WTC11 (cell line): ENCODE measurements at regions not wholly inside any gene's neighbourhood (a gene's known extent, or its start where the extent isn't known, plus 50 kb on each side); places are given as distances from the start of the nearest gene placed in this dataset.

Experiments used
- ATAC-seq: fragments of 200-7000 bp; cut with Tn5 transposase; 2 replicates; pipeline ENCODE4 v1.10.0; 2021; ENCODE audit warnings: mild to moderate bottlenecking, moderate library complexity
- CTCF ChIA-PET: fragments of 300-600 bp; sonication (Branson Sonifier 250); formaldehyde crosslinking; loops from one replicate; lab custom pipeline; 2021; ENCODE audit warnings: antibody characterized with exemption; lab: Charles Lee
- POLR2A ChIA-PET: fragments of 350-600 bp; sonication (Branson Sonifier 250); formaldehyde crosslinking; loops from one replicate; lab custom pipeline; 2021; ENCODE audit warnings: antibody characterized with exemption; lab: Charles Lee
- DNase-seq: peaks from one replicate; pipeline ENCODE4 v3.0.0; 2021; ENCODE audit warnings: low spot score
- H3K27ac Mint-ChIP-seq: 2 replicates; pipeline ENCODE4 v1.8.0; 2021; ENCODE audit warnings: mixed read lengths
- H3K27me3 Mint-ChIP-seq: 2 replicates; pipeline ENCODE4 v1.8.0; 2021; ENCODE audit warnings: low read depth, mild to moderate bottlenecking, moderate library complexity, mixed read lengths
- H3K36me3 Mint-ChIP-seq: 2 replicates; pipeline ENCODE4 v1.8.0; 2021; ENCODE audit warnings: mixed read lengths
- H3K4me1 Mint-ChIP-seq: 2 replicates; pipeline ENCODE4 v1.8.0; 2022; ENCODE audit warnings: mixed read lengths
- H3K4me3 Mint-ChIP-seq: 2 replicates; pipeline ENCODE4 v1.8.0; 2021; ENCODE audit warnings: mild to moderate bottlenecking, moderate library complexity, mixed read lengths
- H3K9me3 Mint-ChIP-seq: 2 replicates; pipeline ENCODE4 v1.8.0; 2021; ENCODE audit warnings: mixed read lengths
- EMX1 ChIP-seq: fragments of 250-450 bp; sonication (Bioruptor Pico); IDR thresholded peaks from 2 replicates; pipeline ENCODE4 v1.8.0; 2021; ENCODE audit warnings: mild to moderate bottlenecking
- ESRRA ChIP-seq: sonication (generic); formaldehyde crosslinking; IDR thresholded peaks from 2 replicates; pipeline ENCODE4 v1.8.1; 2022; ENCODE audit warnings: mild to moderate bottlenecking, missing genetic modification reagents, borderline replicate concordance
- GTF2I ChIP-seq: fragments of 250-450 bp; sonication (Bioruptor Pico); conservative IDR thresholded peaks from 2 replicates; pipeline ENCODE4 v1.4.0; 2021; ENCODE audit warnings: mild to moderate bottlenecking
- NFYB ChIP-seq: sonication (generic); formaldehyde crosslinking; conservative IDR thresholded peaks from 2 replicates; pipeline ENCODE4 v1.8.0; 2022; ENCODE audit warnings: low read depth, missing genetic modification reagents
- NR2C2 ChIP-seq: sonication (generic); formaldehyde crosslinking; IDR thresholded peaks from 2 replicates; pipeline ENCODE4 v1.8.0; 2022; ENCODE audit warnings: mild to moderate bottlenecking, missing genetic modification reagents
- RELA ChIP-seq: sonication (generic); formaldehyde crosslinking; IDR thresholded peaks from 2 replicates; pipeline ENCODE4 v1.8.1; 2022; ENCODE audit warnings: missing genetic modification reagents, mild to moderate bottlenecking, borderline replicate concordance
- ZNF219 ChIP-seq: sonication (generic); formaldehyde crosslinking; IDR thresholded peaks from 2 replicates; pipeline ENCODE4 v1.8.0; 2023; ENCODE audit warnings: missing genetic modification reagents, mild to moderate bottlenecking, borderline replicate concordance
- ZNF416 ChIP-seq: fragments of 250-450 bp; sonication (Bioruptor Pico); IDR thresholded peaks from 2 replicates; pipeline ENCODE4 v1.9.0; 2021; ENCODE audit warnings: mild to moderate bottlenecking, inconsistent platforms
- TF ChIP-seq, protein P1 (sequence below): sonication (generic); formaldehyde crosslinking; IDR thresholded peaks from 2 replicates; pipeline ENCODE4 v1.8.1; 2023; ENCODE audit warnings: mild to moderate bottlenecking, missing genetic modification reagents, moderate library complexity
- TF ChIP-seq, protein P2 (sequence below): sonication (generic); formaldehyde crosslinking; IDR thresholded peaks from 2 replicates; pipeline ENCODE4 v1.8.1; 2023; ENCODE audit warnings: mild to moderate bottlenecking, missing genetic modification reagents
- TF ChIP-seq, protein P3 (sequence below): sonication (generic); formaldehyde crosslinking; IDR thresholded peaks from 2 replicates; pipeline ENCODE4 v1.8.1; 2022; ENCODE audit warnings: low read depth, missing genetic modification reagents, borderline replicate concordance
- TF ChIP-seq, protein P4 (sequence below): sonication (generic); formaldehyde crosslinking; IDR thresholded peaks from 2 replicates; pipeline ENCODE4 v1.8.0; 2022; ENCODE audit warnings: mild to moderate bottlenecking, missing genetic modification reagents
- TF ChIP-seq, protein P5 (sequence below): sonication (generic); formaldehyde crosslinking; IDR thresholded peaks from 2 replicates; pipeline ENCODE4 v1.8.0; 2022; ENCODE audit warnings: missing genetic modification reagents
- TF ChIP-seq, protein P6 (sequence below): fragments of 200-600 bp; IDR thresholded peaks from 2 replicates; pipeline ENCODE4 v1.8.0; 2022; ENCODE audit warnings: antibody characterized with exemption
- TF ChIP-seq, protein P7 (sequence below): sonication (generic); formaldehyde crosslinking; IDR thresholded peaks from 2 replicates; pipeline ENCODE4 v1.8.0; 2023; ENCODE audit warnings: missing genetic modification reagents, mild to moderate bottlenecking, borderline replicate concordance

DNA sequence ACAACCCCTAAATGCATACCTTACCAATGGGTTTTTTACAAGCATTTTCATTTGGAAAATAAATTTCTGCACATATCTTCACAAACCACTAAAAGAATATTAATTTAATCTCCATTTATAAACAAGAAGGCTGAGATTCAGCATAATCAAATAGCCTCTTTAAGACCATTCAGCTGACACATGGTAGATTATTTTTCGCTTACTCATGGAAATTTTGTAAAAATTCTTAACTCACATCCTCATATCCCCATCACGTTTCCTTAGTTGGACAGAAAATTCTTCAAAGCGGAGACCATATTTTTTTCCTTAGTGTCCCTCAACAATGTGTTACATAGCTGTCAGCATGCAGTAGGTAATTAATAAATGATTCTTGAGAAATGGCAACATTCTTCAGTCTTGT lies 439.6 kb upstream of the PTCHD4 start (continued):
- TF ChIP-seq, protein P1, sequence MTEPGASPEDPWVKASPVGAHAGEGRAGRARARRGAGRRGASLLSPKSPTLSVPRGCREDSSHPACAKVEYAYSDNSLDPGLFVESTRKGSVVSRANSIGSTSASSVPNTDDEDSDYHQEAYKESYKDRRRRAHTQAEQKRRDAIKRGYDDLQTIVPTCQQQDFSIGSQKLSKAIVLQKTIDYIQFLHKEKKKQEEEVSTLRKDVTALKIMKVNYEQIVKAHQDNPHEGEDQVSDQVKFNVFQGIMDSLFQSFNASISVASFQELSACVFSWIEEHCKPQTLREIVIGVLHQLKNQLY (CRISPR knock-in tag) = no peak
- TF ChIP-seq, protein P2, sequence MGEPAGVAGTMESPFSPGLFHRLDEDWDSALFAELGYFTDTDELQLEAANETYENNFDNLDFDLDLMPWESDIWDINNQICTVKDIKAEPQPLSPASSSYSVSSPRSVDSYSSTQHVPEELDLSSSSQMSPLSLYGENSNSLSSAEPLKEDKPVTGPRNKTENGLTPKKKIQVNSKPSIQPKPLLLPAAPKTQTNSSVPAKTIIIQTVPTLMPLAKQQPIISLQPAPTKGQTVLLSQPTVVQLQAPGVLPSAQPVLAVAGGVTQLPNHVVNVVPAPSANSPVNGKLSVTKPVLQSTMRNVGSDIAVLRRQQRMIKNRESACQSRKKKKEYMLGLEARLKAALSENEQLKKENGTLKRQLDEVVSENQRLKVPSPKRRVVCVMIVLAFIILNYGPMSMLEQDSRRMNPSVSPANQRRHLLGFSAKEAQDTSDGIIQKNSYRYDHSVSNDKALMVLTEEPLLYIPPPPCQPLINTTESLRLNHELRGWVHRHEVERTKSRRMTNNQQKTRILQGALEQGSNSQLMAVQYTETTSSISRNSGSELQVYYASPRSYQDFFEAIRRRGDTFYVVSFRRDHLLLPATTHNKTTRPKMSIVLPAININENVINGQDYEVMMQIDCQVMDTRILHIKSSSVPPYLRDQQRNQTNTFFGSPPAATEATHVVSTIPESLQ = no peak
- TF ChIP-seq ZNF219 (no peak), EMX1 (CRISPR knock-in tag) (no peak)
- TF ChIP-seq, protein P3, sequence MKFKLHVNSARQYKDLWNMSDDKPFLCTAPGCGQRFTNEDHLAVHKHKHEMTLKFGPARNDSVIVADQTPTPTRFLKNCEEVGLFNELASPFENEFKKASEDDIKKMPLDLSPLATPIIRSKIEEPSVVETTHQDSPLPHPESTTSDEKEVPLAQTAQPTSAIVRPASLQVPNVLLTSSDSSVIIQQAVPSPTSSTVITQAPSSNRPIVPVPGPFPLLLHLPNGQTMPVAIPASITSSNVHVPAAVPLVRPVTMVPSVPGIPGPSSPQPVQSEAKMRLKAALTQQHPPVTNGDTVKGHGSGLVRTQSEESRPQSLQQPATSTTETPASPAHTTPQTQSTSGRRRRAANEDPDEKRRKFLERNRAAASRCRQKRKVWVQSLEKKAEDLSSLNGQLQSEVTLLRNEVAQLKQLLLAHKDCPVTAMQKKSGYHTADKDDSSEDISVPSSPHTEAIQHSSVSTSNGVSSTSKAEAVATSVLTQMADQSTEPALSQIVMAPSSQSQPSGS (CRISPR knock-in tag) = no peak
- TF ChIP-seq, protein P4, sequence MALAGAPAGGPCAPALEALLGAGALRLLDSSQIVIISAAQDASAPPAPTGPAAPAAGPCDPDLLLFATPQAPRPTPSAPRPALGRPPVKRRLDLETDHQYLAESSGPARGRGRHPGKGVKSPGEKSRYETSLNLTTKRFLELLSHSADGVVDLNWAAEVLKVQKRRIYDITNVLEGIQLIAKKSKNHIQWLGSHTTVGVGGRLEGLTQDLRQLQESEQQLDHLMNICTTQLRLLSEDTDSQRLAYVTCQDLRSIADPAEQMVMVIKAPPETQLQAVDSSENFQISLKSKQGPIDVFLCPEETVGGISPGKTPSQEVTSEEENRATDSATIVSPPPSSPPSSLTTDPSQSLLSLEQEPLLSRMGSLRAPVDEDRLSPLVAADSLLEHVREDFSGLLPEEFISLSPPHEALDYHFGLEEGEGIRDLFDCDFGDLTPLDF = no peak
- TF ChIP-seq, protein P5, sequence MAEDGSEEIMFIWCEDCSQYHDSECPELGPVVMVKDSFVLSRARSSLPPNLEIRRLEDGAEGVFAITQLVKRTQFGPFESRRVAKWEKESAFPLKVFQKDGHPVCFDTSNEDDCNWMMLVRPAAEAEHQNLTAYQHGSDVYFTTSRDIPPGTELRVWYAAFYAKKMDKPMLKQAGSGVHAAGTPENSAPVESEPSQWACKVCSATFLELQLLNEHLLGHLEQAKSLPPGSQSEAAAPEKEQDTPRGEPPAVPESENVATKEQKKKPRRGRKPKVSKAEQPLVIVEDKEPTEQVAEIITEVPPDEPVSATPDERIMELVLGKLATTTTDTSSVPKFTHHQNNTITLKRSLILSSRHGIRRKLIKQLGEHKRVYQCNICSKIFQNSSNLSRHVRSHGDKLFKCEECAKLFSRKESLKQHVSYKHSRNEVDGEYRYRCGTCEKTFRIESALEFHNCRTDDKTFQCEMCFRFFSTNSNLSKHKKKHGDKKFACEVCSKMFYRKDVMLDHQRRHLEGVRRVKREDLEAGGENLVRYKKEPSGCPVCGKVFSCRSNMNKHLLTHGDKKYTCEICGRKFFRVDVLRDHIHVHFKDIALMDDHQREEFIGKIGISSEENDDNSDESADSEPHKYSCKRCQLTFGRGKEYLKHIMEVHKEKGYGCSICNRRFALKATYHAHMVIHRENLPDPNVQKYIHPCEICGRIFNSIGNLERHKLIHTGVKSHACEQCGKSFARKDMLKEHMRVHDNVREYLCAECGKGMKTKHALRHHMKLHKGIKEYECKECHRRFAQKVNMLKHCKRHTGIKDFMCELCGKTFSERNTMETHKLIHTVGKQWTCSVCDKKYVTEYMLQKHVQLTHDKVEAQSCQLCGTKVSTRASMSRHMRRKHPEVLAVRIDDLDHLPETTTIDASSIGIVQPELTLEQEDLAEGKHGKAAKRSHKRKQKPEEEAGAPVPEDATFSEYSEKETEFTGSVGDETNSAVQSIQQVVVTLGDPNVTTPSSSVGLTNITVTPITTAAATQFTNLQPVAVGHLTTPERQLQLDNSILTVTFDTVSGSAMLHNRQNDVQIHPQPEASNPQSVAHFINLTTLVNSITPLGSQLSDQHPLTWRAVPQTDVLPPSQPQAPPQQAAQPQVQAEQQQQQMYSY (CRISPR knock-in tag) = no peak

DNA sequence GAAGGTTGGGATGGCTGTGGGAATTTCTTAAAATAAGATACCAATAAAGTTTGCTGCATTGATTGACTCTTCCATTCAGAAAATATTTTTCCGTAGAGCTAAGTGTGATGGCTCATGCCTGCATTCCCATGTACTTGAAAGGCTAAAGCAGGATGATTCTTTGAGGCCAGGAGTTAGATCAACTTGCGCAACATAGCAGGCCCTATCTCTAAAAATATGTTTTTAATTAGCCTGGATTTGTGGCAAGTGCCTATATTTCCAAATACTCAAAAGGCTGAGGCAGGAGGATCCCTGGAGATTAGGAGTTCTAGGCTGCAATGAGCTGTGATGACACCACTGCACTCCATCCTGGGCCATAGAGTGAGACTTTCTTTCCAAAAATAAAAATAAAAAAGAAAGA lies 431.2 kb upstream of the PTCHD4 start:
- CTCF ChIA-PET = no interaction called here
- peaks cover 25% of the 10 kb centered on the region for H3K9me3 Mint-ChIP-seq
- H3K4me1 Mint-ChIP-seq = no peaks in the 10 kb centered on the region
- POLR2A ChIA-PET = no interaction called here
- DNase-seq (no peak), ATAC-seq (no peak)
- H3K27me3 Mint-ChIP-seq = no peaks in the 10 kb centered on the region
- H3K36me3 Mint-ChIP-seq = peaks cover 12% of the 10 kb centered on the region
- no peak overlapping the region for H3K27ac Mint-ChIP-seq
- H3K4me3 Mint-ChIP-seq = no peak overlapping the region
- TF ChIP-seq ZNF416 (CRISPR knock-in tag) = no peak
- no peak for TF ChIP-seq GTF2I
- TF ChIP-seq, protein P6, sequence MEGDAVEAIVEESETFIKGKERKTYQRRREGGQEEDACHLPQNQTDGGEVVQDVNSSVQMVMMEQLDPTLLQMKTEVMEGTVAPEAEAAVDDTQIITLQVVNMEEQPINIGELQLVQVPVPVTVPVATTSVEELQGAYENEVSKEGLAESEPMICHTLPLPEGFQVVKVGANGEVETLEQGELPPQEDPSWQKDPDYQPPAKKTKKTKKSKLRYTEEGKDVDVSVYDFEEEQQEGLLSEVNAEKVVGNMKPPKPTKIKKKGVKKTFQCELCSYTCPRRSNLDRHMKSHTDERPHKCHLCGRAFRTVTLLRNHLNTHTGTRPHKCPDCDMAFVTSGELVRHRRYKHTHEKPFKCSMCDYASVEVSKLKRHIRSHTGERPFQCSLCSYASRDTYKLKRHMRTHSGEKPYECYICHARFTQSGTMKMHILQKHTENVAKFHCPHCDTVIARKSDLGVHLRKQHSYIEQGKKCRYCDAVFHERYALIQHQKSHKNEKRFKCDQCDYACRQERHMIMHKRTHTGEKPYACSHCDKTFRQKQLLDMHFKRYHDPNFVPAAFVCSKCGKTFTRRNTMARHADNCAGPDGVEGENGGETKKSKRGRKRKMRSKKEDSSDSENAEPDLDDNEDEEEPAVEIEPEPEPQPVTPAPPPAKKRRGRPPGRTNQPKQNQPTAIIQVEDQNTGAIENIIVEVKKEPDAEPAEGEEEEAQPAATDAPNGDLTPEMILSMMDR = no peak
- no peak for TF ChIP-seq NR2C2 (CRISPR knock-in tag)
- no peak for TF ChIP-seq ESRRA (CRISPR knock-in tag)
- TF ChIP-seq, protein P1 (CRISPR knock-in tag) = no peak
- TF ChIP-seq, protein P7, sequence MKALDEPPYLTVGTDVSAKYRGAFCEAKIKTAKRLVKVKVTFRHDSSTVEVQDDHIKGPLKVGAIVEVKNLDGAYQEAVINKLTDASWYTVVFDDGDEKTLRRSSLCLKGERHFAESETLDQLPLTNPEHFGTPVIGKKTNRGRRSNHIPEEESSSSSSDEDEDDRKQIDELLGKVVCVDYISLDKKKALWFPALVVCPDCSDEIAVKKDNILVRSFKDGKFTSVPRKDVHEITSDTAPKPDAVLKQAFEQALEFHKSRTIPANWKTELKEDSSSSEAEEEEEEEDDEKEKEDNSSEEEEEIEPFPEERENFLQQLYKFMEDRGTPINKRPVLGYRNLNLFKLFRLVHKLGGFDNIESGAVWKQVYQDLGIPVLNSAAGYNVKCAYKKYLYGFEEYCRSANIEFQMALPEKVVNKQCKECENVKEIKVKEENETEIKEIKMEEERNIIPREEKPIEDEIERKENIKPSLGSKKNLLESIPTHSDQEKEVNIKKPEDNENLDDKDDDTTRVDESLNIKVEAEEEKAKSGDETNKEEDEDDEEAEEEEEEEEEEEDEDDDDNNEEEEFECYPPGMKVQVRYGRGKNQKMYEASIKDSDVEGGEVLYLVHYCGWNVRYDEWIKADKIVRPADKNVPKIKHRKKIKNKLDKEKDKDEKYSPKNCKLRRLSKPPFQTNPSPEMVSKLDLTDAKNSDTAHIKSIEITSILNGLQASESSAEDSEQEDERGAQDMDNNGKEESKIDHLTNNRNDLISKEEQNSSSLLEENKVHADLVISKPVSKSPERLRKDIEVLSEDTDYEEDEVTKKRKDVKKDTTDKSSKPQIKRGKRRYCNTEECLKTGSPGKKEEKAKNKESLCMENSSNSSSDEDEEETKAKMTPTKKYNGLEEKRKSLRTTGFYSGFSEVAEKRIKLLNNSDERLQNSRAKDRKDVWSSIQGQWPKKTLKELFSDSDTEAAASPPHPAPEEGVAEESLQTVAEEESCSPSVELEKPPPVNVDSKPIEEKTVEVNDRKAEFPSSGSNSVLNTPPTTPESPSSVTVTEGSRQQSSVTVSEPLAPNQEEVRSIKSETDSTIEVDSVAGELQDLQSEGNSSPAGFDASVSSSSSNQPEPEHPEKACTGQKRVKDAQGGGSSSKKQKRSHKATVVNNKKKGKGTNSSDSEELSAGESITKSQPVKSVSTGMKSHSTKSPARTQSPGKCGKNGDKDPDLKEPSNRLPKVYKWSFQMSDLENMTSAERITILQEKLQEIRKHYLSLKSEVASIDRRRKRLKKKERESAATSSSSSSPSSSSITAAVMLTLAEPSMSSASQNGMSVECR (CRISPR knock-in tag) = no peak
- no peak for TF ChIP-seq NFYB (CRISPR knock-in tag)
- TF ChIP-seq RELA (CRISPR knock-in tag) = no peak
- TF ChIP-seq, protein P3 (CRISPR knock-in tag) = no peak
